NT2/D1 (cell line): ENCODE measurements at regions not wholly inside any gene's neighbourhood (a gene's known extent, or its start where the extent isn't known, plus 50 kb on each side); places are given as distances from the start of the nearest gene placed in this dataset.

Source experiments
- YY1 ChIP-seq: IDR thresholded peaks from 2 replicates; pipeline ENCODE4 v1.6.1; 2011; ENCODE audit not compliant: insufficient read length, insufficient read depth
- ZNF274 ChIP-seq: IDR thresholded peaks from 2 replicates; pipeline ENCODE4 v1.6.1; 2011; ENCODE audit warnings: mild to moderate bottlenecking, low read depth, low read length

GRCh38 chr18:60686142-60686541 lies 313.6 kb upstream of the MC4R start:
- TF ChIP-seq YY1 (no peak), ZNF274 (no peak)
